Panc1 (cell line): ENCODE measurements at regions not wholly inside any gene's neighbourhood (a gene's known extent, or its start where the extent isn't known, plus 50 kb on each side); places are given as distances from the start of the nearest gene placed in this dataset.

Experiments
- POLR2AphosphoS5 ChIP-seq: IDR thresholded peaks from 2 replicates; pipeline ENCODE4 v1.6.1; 2012; ENCODE audit warnings: mild to moderate bottlenecking, low read depth, low read length, moderate library complexity
- TCF7L2 ChIP-seq: IDR thresholded peaks from 2 replicates; pipeline ENCODE4 v1.6.1; 2011; ENCODE audit warnings: mild to moderate bottlenecking, low read depth, low read length, inconsistent platforms
- TF ChIP-seq, protein P1 (sequence below): fragments of 450-650 bp; IDR thresholded peaks from 2 replicates; pipeline ENCODE4 v1.5.1; 2017; ENCODE audit warnings: mild to moderate bottlenecking

DNA sequence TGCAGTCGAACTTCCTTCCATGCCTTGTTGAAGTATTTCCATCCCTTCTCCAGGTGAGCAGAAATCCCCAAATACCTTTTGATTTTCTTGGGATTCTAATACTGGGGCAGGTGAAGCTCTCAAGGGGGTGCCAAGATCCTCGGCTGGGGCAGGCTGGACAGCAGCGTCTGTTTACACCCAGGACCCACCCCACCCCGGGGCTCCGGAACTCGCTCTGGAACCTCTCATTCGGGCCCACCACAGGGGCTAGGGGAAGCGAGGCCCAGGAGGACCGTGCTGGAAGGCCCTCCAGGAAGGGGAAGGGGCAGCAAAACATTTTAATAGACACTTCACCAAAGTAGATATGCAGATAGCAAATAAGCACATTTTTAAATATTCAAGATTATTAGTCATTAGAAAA is 161.9 kb upstream of the GORAB start:
- TF ChIP-seq, protein P1, sequence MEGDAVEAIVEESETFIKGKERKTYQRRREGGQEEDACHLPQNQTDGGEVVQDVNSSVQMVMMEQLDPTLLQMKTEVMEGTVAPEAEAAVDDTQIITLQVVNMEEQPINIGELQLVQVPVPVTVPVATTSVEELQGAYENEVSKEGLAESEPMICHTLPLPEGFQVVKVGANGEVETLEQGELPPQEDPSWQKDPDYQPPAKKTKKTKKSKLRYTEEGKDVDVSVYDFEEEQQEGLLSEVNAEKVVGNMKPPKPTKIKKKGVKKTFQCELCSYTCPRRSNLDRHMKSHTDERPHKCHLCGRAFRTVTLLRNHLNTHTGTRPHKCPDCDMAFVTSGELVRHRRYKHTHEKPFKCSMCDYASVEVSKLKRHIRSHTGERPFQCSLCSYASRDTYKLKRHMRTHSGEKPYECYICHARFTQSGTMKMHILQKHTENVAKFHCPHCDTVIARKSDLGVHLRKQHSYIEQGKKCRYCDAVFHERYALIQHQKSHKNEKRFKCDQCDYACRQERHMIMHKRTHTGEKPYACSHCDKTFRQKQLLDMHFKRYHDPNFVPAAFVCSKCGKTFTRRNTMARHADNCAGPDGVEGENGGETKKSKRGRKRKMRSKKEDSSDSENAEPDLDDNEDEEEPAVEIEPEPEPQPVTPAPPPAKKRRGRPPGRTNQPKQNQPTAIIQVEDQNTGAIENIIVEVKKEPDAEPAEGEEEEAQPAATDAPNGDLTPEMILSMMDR: no peak
- TF ChIP-seq POLR2AphosphoS5 (no peak), TCF7L2 (no peak)
